NAMALWA (cell line): ENCODE measurements at regions not wholly inside any gene's neighbourhood (a gene's known extent, or its start where the extent isn't known, plus 50 kb on each side); places are given as distances from the start of the nearest gene placed in this dataset.
"Not testable (repeated sequence)": the region's sequence is repeated elsewhere in the genome, so short reads cannot be mapped to it uniquely, and the experiment has no call there.

Source experiments
- DNase-seq: peaks from one replicate; pipeline ENCODE4 v3.0.0-alpha.2; 2015; ENCODE audit warnings: low spot score

GRCh38 chr7:10471280-10472058 is 502.2 kb upstream of the PHF14 start:
- DNase-seq = no peak

- DNase-seq = no peak
These were observed 501.6 kb upstream of the PHF14 start for GRCh38 chr7:10472115-10472514.

GRCh38 chr7:10473569-10473968 is 500.1 kb upstream of the PHF14 start:
- DNase-seq = no peak

- DNase-seq = no peak
These were observed 499.6 kb upstream of the PHF14 start for GRCh38 chr7:10474048-10474447.

GRCh38 chr7:10475940-10476641 is 497.6 kb upstream of the PHF14 start:
- no peak for DNase-seq

- no peak for DNase-seq
These were observed 497.0 kb upstream of the PHF14 start for GRCh38 chr7:10476642-10477041.

- no peak for DNase-seq
These were observed 490.0 kb upstream of the PHF14 start for GRCh38 chr7:10483671-10484070.

GRCh38 chr7:10484767-10485166 is 488.9 kb upstream of the PHF14 start:
- no peak for DNase-seq

- DNase-seq = not testable (repeated sequence)
These were observed 472.3 kb upstream of the PHF14 start for GRCh38 chr7:10501206-10501884.

- DNase-seq = no peak
These were observed 466.6 kb upstream of the PHF14 start for GRCh38 chr7:10507032-10507431.

GRCh38 chr7:10521306-10521705 is 452.4 kb upstream of the PHF14 start:
- DNase-seq = no peak

- DNase-seq = not testable (repeated sequence)
These were observed 440.2 kb upstream of the PHF14 start for GRCh38 chr7:10533429-10533828.

GRCh38 chr7:10536561-10536960 is 437.1 kb upstream of the PHF14 start:
- DNase-seq = no peak

GRCh38 chr7:10537764-10538163 is 435.9 kb upstream of the PHF14 start:
- no peak for DNase-seq

GRCh38 chr7:10557375-10557774 is 416.3 kb upstream of the PHF14 start:
- DNase-seq = no peak

GRCh38 chr7:10560497-10560896 is 413.2 kb upstream of the PHF14 start:
- no peak for DNase-seq

GRCh38 chr7:10568891-10569290 is 404.8 kb upstream of the PHF14 start:
- DNase-seq = no peak

- DNase-seq = peak; percentile 26
These were observed 401.9 kb upstream of the PHF14 start for GRCh38 chr7:10571759-10572158.

GRCh38 chr7:10577866-10578374 is 395.8 kb upstream of the PHF14 start:
- DNase-seq = no peak

- no peak for DNase-seq
These were observed 394.1 kb upstream of the PHF14 start for GRCh38 chr7:10579561-10579960.

GRCh38 chr7:10584886-10585285 is 388.8 kb upstream of the PHF14 start:
- no peak for DNase-seq

- DNase-seq = no peak
These were observed 385.6 kb upstream of the PHF14 start for GRCh38 chr7:10588084-10588483.

GRCh38 chr7:10592604-10593003 is 381.1 kb upstream of the PHF14 start:
- DNase-seq = no peak
